ENCODE measurements at regions not wholly inside any gene's neighbourhood (a gene's known extent, or its start where the extent isn't known, plus 50 kb on each side); places are given as distances from the start of the nearest gene placed in this dataset.
"Not testable (repeated sequence)": the region's sequence is repeated elsewhere in the genome, so short reads cannot be mapped to it uniquely, and the experiment has no call there.

- not testable (repeated sequence) for ATAC-seq (replicated peaks); H3K4me1 Mint-ChIP-seq (ENCODE audit: low read depth in 2 of 2); DNase-seq; H3K9me3 Mint-ChIP-seq; H3K36me3 Mint-ChIP-seq (ENCODE audit: insufficient read depth); H3K27ac Mint-ChIP-seq; H3K4me3 Mint-ChIP-seq; H3K27me3 Mint-ChIP-seq
Observed at GRCh38 chr1:206359377-206359776, 110.9 kb upstream of the IKBKE start.

GRCh38 chr1:206361978-206362543 is 108.2 kb upstream of the IKBKE start:
- H3K4me1 Mint-ChIP-seq (ENCODE audit: low read depth in 2 of 2); H3K9me3 Mint-ChIP-seq; ATAC-seq (replicated peaks): not testable (repeated sequence)

GRCh38 chr1:206362994-206363393 is 107.3 kb upstream of the IKBKE start:
- ATAC-seq (replicated peaks); H3K4me1 Mint-ChIP-seq (ENCODE audit: low read depth in 2 of 2); DNase-seq; H3K4me3 Mint-ChIP-seq; H3K9me3 Mint-ChIP-seq; H3K27me3 Mint-ChIP-seq; H3K36me3 Mint-ChIP-seq (ENCODE audit: insufficient read depth); H3K27ac Mint-ChIP-seq: not testable (repeated sequence)

More at GRCh38 chr1:206361978-206362543, 108.2 kb upstream of the IKBKE start:
- H3K27me3 Mint-ChIP-seq; H3K4me3 Mint-ChIP-seq; H3K27ac Mint-ChIP-seq; H3K36me3 Mint-ChIP-seq (ENCODE audit: insufficient read depth); DNase-seq: not testable (repeated sequence)

GRCh38 chr1:206365271-206365670 is 105.0 kb upstream of the IKBKE start:
- not testable (repeated sequence) for H3K4me3 Mint-ChIP-seq; ATAC-seq (replicated peaks); H3K27me3 Mint-ChIP-seq; H3K9me3 Mint-ChIP-seq; H3K4me1 Mint-ChIP-seq (ENCODE audit: low read depth in 2 of 2); DNase-seq; H3K27ac Mint-ChIP-seq; H3K36me3 Mint-ChIP-seq (ENCODE audit: insufficient read depth)

GRCh38 chr1:206366131-206366530 is 104.1 kb upstream of the IKBKE start:
- ATAC-seq (replicated peaks); H3K9me3 Mint-ChIP-seq; H3K4me1 Mint-ChIP-seq (ENCODE audit: low read depth in 2 of 2); H3K27ac Mint-ChIP-seq; H3K36me3 Mint-ChIP-seq (ENCODE audit: insufficient read depth); H3K4me3 Mint-ChIP-seq; H3K27me3 Mint-ChIP-seq; DNase-seq: not testable (repeated sequence)

GRCh38 chr1:206366772-206367171 is 103.5 kb upstream of the IKBKE start:
- not testable (repeated sequence) for H3K9me3 Mint-ChIP-seq; ATAC-seq (replicated peaks); DNase-seq; H3K4me3 Mint-ChIP-seq; H3K4me1 Mint-ChIP-seq (ENCODE audit: low read depth in 2 of 2); H3K27me3 Mint-ChIP-seq; H3K36me3 Mint-ChIP-seq (ENCODE audit: insufficient read depth); H3K27ac Mint-ChIP-seq

- not testable (repeated sequence) for H3K9me3 Mint-ChIP-seq; DNase-seq; H3K4me1 Mint-ChIP-seq (ENCODE audit: low read depth in 2 of 2); H3K27me3 Mint-ChIP-seq; H3K36me3 Mint-ChIP-seq (ENCODE audit: insufficient read depth); H3K4me3 Mint-ChIP-seq; H3K27ac Mint-ChIP-seq
- ATAC-seq (replicated peaks) = peak; percentile 64
Observed at GRCh38 chr1:206367955-206368622, 102.2 kb upstream of the IKBKE start.

GRCh38 chr1:206374725-206375124 is 95.6 kb upstream of the IKBKE start:
- H3K27ac Mint-ChIP-seq = not testable (repeated sequence)

GRCh38 chr1:206375552-206375951 is 94.7 kb upstream of the IKBKE start:
- not testable (repeated sequence) for H3K36me3 Mint-ChIP-seq (ENCODE audit: insufficient read depth); H3K27me3 Mint-ChIP-seq; H3K4me3 Mint-ChIP-seq; H3K4me1 Mint-ChIP-seq (ENCODE audit: low read depth in 2 of 2); H3K27ac Mint-ChIP-seq; ATAC-seq (replicated peaks); DNase-seq; H3K9me3 Mint-ChIP-seq

More at GRCh38 chr1:206374725-206375124, 95.6 kb upstream of the IKBKE start:
- H3K4me1 Mint-ChIP-seq (ENCODE audit: low read depth in 2 of 2); ATAC-seq (replicated peaks); H3K4me3 Mint-ChIP-seq; DNase-seq; H3K27me3 Mint-ChIP-seq; H3K9me3 Mint-ChIP-seq; H3K36me3 Mint-ChIP-seq (ENCODE audit: insufficient read depth): not testable (repeated sequence)

GRCh38 chr1:206378506-206378905 is 91.8 kb upstream of the IKBKE start:
- not testable (repeated sequence) for ATAC-seq (replicated peaks); H3K27ac Mint-ChIP-seq; DNase-seq

GRCh38 chr1:206379245-206379644 is 91.0 kb upstream of the IKBKE start:
- H3K27me3 Mint-ChIP-seq; DNase-seq; H3K4me1 Mint-ChIP-seq (ENCODE audit: low read depth in 2 of 2); H3K9me3 Mint-ChIP-seq; H3K36me3 Mint-ChIP-seq (ENCODE audit: insufficient read depth); H3K27ac Mint-ChIP-seq; H3K4me3 Mint-ChIP-seq: not testable (repeated sequence)
- ATAC-seq (replicated peaks) = peak; percentile 39

More at GRCh38 chr1:206378506-206378905, 91.8 kb upstream of the IKBKE start:
- H3K36me3 Mint-ChIP-seq (ENCODE audit: insufficient read depth); H3K9me3 Mint-ChIP-seq; H3K27me3 Mint-ChIP-seq; H3K4me1 Mint-ChIP-seq (ENCODE audit: low read depth in 2 of 2); H3K4me3 Mint-ChIP-seq: not testable (repeated sequence)

GRCh38 chr1:206380163-206380790 is 90.0 kb upstream of the IKBKE start:
- not testable (repeated sequence) for H3K27me3 Mint-ChIP-seq; H3K27ac Mint-ChIP-seq; DNase-seq; H3K9me3 Mint-ChIP-seq; H3K4me1 Mint-ChIP-seq (ENCODE audit: low read depth in 2 of 2); H3K36me3 Mint-ChIP-seq (ENCODE audit: insufficient read depth); ATAC-seq (replicated peaks); H3K4me3 Mint-ChIP-seq

GRCh38 chr1:206380791-206381610 is 89.3 kb upstream of the IKBKE start:
- peak overlapping the region in 1 of 2 donors; percentile 62 for H3K27ac Mint-ChIP-seq
- not testable (repeated sequence) for H3K4me3 Mint-ChIP-seq; DNase-seq; H3K36me3 Mint-ChIP-seq (ENCODE audit: insufficient read depth); H3K27me3 Mint-ChIP-seq; H3K9me3 Mint-ChIP-seq; H3K4me1 Mint-ChIP-seq (ENCODE audit: low read depth in 2 of 2)
- peak; percentile 37 for ATAC-seq (replicated peaks)
